ENCODE measurements at regions not wholly inside any gene's neighbourhood (a gene's known extent, or its start where the extent isn't known, plus 50 kb on each side); places are given as distances from the start of the nearest gene placed in this dataset.

DNA sequence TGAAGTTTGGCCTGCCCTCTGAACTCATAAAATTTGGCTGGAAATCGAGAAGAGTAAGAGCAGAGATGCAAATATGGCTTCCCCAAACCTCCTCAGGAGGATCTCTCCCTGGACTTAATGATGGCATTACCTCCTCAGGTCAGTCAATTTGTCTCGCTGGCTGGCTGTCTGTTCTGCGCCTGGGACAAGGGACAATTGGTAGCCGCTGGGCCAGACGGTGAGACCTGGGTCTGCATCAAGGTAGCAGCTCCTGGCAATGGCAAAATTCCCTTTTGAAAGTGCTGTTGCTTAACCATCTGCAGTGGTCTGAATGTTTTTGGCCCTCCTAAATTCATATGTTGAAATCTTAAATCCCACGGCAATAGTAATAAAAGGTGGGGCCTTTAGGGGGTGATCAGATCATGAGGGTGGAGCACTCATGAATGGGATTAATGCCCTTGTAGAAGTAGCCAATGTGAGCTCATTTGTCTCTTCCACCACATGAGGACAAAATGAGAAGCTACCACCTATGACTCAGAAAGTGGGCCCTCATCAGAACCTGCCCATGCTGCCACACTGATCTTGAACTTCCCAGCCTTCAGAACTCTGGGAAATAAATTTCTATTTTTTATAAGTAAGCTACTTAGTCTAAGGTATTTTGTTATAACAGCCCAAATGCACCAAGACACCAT, 439.3 kb upstream of the KLF4 start:
- no peak overlapping the region for H3K9ac ChIP-seq (ENCODE audit: low read length)
- no peak for TF ChIP-seq EZH2phosphoT487 (IDR thresholded peaks at IDR 0.05; ENCODE audit: low read depth)
- TF ChIP-seq, protein P1, sequence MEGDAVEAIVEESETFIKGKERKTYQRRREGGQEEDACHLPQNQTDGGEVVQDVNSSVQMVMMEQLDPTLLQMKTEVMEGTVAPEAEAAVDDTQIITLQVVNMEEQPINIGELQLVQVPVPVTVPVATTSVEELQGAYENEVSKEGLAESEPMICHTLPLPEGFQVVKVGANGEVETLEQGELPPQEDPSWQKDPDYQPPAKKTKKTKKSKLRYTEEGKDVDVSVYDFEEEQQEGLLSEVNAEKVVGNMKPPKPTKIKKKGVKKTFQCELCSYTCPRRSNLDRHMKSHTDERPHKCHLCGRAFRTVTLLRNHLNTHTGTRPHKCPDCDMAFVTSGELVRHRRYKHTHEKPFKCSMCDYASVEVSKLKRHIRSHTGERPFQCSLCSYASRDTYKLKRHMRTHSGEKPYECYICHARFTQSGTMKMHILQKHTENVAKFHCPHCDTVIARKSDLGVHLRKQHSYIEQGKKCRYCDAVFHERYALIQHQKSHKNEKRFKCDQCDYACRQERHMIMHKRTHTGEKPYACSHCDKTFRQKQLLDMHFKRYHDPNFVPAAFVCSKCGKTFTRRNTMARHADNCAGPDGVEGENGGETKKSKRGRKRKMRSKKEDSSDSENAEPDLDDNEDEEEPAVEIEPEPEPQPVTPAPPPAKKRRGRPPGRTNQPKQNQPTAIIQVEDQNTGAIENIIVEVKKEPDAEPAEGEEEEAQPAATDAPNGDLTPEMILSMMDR (IDR thresholded peaks at IDR 0.05; ENCODE audit: low read depth, low read length) = no peak
- H3K27ac ChIP-seq (ENCODE audit: low read length) = no peak overlapping the region

DNA sequence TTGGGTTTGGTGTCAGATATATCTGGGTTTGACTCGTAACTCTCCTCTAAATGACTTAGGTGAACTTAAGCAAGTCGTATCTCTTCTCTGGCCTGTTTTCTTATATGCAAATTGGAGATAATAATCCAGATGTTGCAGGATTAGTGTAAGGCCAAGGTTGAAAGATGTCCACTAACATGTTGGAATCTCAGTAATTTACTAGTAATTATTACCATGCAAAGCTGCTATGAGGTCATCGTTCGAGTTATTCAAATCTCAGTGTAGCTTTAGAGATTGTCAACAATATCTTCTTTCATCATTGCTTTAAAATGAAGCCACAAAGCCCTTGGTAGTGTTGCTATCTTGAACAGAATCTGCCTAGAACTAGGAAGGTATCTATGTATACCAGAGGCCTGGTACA, 437.7 kb upstream of the KLF4 start:
- TF ChIP-seq, protein P1 (IDR thresholded peaks at IDR 0.05; ENCODE audit: low read depth, low read length) = no peak
- no peak for TF ChIP-seq EZH2phosphoT487 (IDR thresholded peaks at IDR 0.05; ENCODE audit: low read depth)
- H3K4me3 ChIP-seq (ENCODE audit: low read length) = no peak overlapping the region
- no peak overlapping the region for H2AFZ ChIP-seq (ENCODE audit: low read depth, low read length)
- no peak overlapping the region for H3K9ac ChIP-seq (ENCODE audit: low read length)
- no peak overlapping the region for H3K4me2 ChIP-seq (ENCODE audit: low read length)
- no peak overlapping the region for H3K27ac ChIP-seq (ENCODE audit: low read length)
- H4K20me1 ChIP-seq (ENCODE audit: insufficient read depth, low read length) = no peaks in the 10 kb centered on the region
- no peaks in the 10 kb centered on the region for H3K9me3 ChIP-seq (ENCODE audit: insufficient read depth, low read length)
- H3K4me1 ChIP-seq (ENCODE audit: low read length) = no peaks in the 10 kb centered on the region
- H3K36me3 ChIP-seq (replicated peaks; ENCODE audit: low read depth, low read length) = no peaks in the 10 kb centered on the region
- H3K79me2 ChIP-seq (ENCODE audit: low read length) = no peaks in the 10 kb centered on the region
- H3K27me3 ChIP-seq (ENCODE audit: low read depth, low read length) = 0 out of 2 replicates have a peak, but pooled peaks cover 7% of the 10 kb centered on the region

More for the DNA sequence above, 439.3 kb upstream of the KLF4 start:
- Histone ChIP-seq H3K4me2 (ENCODE audit: low read length) (no peak overlapping the region), H4K20me1 (ENCODE audit: insufficient read depth, low read length) (no peaks in the 10 kb centered on the region), H3K79me2 (ENCODE audit: low read length) (no peaks in the 10 kb centered on the region), H3K36me3 (replicated peaks; ENCODE audit: low read depth, low read length) (no peaks in the 10 kb centered on the region), H2AFZ (ENCODE audit: low read depth, low read length) (no peak overlapping the region), H3K9me3 (ENCODE audit: insufficient read depth, low read length) (no peaks in the 10 kb centered on the region), H3K4me1 (ENCODE audit: low read length) (no peaks in the 10 kb centered on the region), H3K27me3 (ENCODE audit: low read depth, low read length) (no peaks in the 10 kb centered on the region), H3K4me3 (ENCODE audit: low read length) (no peak overlapping the region)

DNA sequence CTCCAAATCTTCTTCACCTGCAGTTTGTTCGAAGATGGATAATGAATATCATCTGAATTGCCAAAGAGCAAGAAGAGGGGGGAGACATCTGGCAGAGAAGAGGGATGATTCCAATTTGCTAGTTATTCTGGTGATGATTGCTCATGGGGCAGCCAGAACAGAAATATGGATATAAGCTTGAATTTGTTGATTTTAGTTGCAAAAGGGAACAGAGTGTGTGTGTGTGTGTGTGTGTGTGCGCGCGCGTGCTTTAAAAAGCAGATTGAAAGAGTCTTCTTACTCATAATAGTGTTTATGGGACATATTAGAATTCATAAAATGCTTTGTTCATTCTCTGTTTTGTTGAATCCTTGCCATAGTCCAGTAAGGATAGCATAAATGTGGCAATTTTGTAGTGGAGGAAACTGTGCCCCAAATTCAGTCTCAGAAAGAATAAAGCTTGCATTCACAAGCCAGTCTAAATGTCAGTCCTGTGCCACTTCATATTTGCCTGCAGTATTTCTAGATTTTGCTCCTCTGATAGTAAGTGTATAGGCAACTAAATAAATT, 436.3 kb upstream of the KLF4 start:
- Histone ChIP-seq H3K27ac (ENCODE audit: low read length) (no peak overlapping the region), H3K79me2 (ENCODE audit: low read length) (no peaks in the 10 kb centered on the region), H3K4me2 (ENCODE audit: low read length) (no peak overlapping the region), H3K9ac (ENCODE audit: low read length) (no peak overlapping the region), H3K9me3 (ENCODE audit: insufficient read depth, low read length) (no peaks in the 10 kb centered on the region), H2AFZ (ENCODE audit: low read depth, low read length) (no peak overlapping the region), H3K4me3 (ENCODE audit: low read length) (no peak overlapping the region), H4K20me1 (ENCODE audit: insufficient read depth, low read length) (no peaks in the 10 kb centered on the region), H3K27me3 (ENCODE audit: low read depth, low read length) (0 out of 2 replicates have a peak, but pooled peaks cover 7% of the 10 kb centered on the region), H3K4me1 (ENCODE audit: low read length) (no peaks in the 10 kb centered on the region), H3K36me3 (replicated peaks; ENCODE audit: low read depth, low read length) (no peaks in the 10 kb centered on the region)
- no peak for TF ChIP-seq EZH2phosphoT487 (IDR thresholded peaks at IDR 0.05; ENCODE audit: low read depth)
- TF ChIP-seq, protein P1 (IDR thresholded peaks at IDR 0.05; ENCODE audit: low read depth, low read length) = no peak

DNA sequence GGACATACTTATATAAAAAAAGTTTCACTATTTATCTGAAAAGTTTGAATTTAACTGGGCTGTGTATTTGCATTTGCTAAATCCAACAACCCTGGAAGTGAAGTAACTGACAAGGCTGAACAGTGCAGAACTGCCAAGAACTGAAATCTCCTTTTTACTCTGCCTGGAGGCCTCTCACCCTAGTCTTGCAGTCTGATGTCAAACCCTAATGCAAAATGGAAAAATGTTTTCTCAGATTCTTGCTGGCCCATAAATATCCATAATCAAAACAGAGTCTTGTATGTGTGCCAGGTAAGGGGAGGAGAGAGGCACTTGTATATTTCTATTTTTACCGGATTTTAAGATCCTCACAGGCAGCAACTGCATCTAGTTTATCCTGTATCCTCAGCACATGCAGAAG, 432.7 kb upstream of the KLF4 start:
- H3K9me3 ChIP-seq (ENCODE audit: insufficient read depth, low read length) = no peaks in the 10 kb centered on the region
- no peak overlapping the region for H3K9ac ChIP-seq (ENCODE audit: low read length)
- no peaks in the 10 kb centered on the region for H3K36me3 ChIP-seq (replicated peaks; ENCODE audit: low read depth, low read length)
- H3K4me2 ChIP-seq (ENCODE audit: low read length) = no peak overlapping the region
- TF ChIP-seq, protein P1 (IDR thresholded peaks at IDR 0.05; ENCODE audit: low read depth, low read length) = no peak
- no peak for TF ChIP-seq EZH2phosphoT487 (IDR thresholded peaks at IDR 0.05; ENCODE audit: low read depth)
- H3K27ac ChIP-seq (ENCODE audit: low read length) = no peak overlapping the region
- no peak overlapping the region for H2AFZ ChIP-seq (ENCODE audit: low read depth, low read length)
- H3K4me3 ChIP-seq (ENCODE audit: low read length) = no peak overlapping the region
- H4K20me1 ChIP-seq (ENCODE audit: insufficient read depth, low read length) = no peaks in the 10 kb centered on the region
- H3K79me2 ChIP-seq (ENCODE audit: low read length) = no peaks in the 10 kb centered on the region
- H3K27me3 ChIP-seq (ENCODE audit: low read depth, low read length) = 0 out of 2 replicates have a peak, but pooled peaks cover 7% of the 10 kb centered on the region
- H3K4me1 ChIP-seq (ENCODE audit: low read length) = no peaks in the 10 kb centered on the region
